SK-N-SH treated with all-trans-retinoic acid at 6 μM for 48 hours (cell line): ENCODE measurements at regions not wholly inside any gene's neighbourhood (a gene's known extent, or its start where the extent isn't known, plus 50 kb on each side); places are given as distances from the start of the nearest gene placed in this dataset.

Source experiments
- ARNTL ChIP-seq: fragments of 450-650 bp; formaldehyde crosslinking; IDR thresholded peaks from 2 replicates; pipeline ENCODE4 v1.5.0; 2020; ENCODE audit warnings: low read depth, mild to moderate bottlenecking, moderate library complexity, borderline replicate concordance
- ISL1 ChIP-seq: fragments of 250-450 bp; sonication (Bioruptor Pico); IDR thresholded peaks from 2 replicates; pipeline ENCODE4 v2.1.2; 2022; ENCODE audit warnings: mild to moderate bottlenecking, moderate library complexity
- RARB ChIP-seq: fragments of 250-450 bp; sonication (Bioruptor Pico); IDR thresholded peaks from 2 replicates; pipeline ENCODE4 v1.8.0; 2021; ENCODE audit warnings: mild to moderate bottlenecking, moderate library complexity
- ZFP3 ChIP-seq: fragments of 250-450 bp; sonication (Bioruptor Pico); IDR thresholded peaks from 2 replicates; pipeline ENCODE4 v1.5.0; 2020; ENCODE audit warnings: mild to moderate bottlenecking, moderate library complexity
- TF ChIP-seq, protein P1 (sequence below): fragments of 250-450 bp; sonication (Bioruptor Pico); IDR thresholded peaks from 2 replicates; pipeline ENCODE4 v1.8.0; 2020; ENCODE audit warnings: mild to moderate bottlenecking, moderate library complexity, borderline replicate concordance
- TF ChIP-seq, protein P2 (sequence below): fragments of 250-450 bp; sonication (Bioruptor Pico); IDR thresholded peaks from 2 replicates; pipeline ENCODE4 v1.5.1; 2021; ENCODE audit warnings: mild to moderate bottlenecking, moderate library complexity
- TF ChIP-seq, protein P3 (sequence below): fragments of 250-450 bp; sonication (Bioruptor Pico); IDR thresholded peaks from 2 replicates; pipeline ENCODE4 v1.8.0; 2021; ENCODE audit warnings: low read depth, mild to moderate bottlenecking, moderate library complexity, borderline replicate concordance

DNA sequence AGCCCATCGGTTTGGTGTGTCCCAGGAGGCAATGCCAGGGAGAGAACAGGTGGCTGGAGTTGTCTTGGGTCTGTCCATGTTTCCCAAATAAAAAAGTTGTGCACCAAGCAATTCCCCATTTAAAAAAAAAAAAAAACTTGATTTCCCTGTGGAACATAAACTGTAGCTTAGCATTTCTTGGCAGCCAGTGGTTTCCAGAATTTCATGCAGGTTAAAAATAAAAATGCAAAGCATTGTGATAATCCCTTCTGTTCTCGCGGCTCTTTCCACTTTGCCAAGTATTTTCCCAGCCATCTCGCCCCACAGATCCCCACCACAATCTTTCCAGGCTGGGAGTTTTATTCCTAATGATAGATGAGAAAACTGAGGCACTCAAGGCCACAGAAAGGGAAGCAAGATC is 51.4 kb upstream of the MSX1 start:
- no peak for TF ChIP-seq ZFP3 (CRISPR knock-in tag)
- no peak for TF ChIP-seq ARNTL
- TF ChIP-seq, protein P1, sequence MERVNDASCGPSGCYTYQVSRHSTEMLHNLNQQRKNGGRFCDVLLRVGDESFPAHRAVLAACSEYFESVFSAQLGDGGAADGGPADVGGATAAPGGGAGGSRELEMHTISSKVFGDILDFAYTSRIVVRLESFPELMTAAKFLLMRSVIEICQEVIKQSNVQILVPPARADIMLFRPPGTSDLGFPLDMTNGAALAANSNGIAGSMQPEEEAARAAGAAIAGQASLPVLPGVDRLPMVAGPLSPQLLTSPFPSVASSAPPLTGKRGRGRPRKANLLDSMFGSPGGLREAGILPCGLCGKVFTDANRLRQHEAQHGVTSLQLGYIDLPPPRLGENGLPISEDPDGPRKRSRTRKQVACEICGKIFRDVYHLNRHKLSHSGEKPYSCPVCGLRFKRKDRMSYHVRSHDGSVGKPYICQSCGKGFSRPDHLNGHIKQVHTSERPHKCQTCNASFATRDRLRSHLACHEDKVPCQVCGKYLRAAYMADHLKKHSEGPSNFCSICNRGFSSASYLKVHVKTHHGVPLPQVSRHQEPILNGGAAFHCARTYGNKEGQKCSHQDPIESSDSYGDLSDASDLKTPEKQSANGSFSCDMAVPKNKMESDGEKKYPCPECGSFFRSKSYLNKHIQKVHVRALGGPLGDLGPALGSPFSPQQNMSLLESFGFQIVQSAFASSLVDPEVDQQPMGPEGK: no peak
- TF ChIP-seq, protein P2, sequence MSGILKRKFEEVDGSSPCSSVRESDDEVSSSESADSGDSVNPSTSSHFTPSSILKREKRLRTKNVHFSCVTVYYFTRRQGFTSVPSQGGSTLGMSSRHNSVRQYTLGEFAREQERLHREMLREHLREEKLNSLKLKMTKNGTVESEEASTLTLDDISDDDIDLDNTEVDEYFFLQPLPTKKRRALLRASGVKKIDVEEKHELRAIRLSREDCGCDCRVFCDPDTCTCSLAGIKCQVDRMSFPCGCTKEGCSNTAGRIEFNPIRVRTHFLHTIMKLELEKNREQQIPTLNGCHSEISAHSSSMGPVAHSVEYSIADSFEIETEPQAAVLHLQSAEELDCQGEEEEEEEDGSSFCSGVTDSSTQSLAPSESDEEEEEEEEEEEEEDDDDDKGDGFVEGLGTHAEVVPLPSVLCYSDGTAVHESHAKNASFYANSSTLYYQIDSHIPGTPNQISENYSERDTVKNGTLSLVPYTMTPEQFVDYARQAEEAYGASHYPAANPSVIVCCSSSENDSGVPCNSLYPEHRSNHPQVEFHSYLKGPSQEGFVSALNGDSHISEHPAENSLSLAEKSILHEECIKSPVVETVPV (CRISPR knock-in tag): no peak
- no peak for TF ChIP-seq RARB
- TF ChIP-seq, protein P3, sequence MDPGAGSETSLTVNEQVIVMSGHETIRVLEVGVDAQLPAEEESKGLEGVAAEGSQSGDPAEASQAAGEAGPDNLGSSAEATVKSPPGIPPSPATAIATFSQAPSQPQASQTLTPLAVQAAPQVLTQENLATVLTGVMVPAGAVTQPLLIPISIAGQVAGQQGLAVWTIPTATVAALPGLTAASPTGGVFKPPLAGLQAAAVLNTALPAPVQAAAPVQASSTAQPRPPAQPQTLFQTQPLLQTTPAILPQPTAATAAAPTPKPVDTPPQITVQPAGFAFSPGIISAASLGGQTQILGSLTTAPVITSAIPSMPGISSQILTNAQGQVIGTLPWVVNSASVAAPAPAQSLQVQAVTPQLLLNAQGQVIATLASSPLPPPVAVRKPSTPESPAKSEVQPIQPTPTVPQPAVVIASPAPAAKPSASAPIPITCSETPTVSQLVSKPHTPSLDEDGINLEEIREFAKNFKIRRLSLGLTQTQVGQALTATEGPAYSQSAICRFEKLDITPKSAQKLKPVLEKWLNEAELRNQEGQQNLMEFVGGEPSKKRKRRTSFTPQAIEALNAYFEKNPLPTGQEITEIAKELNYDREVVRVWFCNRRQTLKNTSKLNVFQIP (CRISPR knock-in tag): no peak
- TF ChIP-seq ISL1: no peak
